ENCODE measurements at regions not wholly inside any gene's neighbourhood (a gene's known extent, or its start where the extent isn't known, plus 50 kb on each side); places are given as distances from the start of the nearest gene placed in this dataset.

GRCh38 chr1:56105397-56105796 is 474.0 kb downstream of the PLPP3 start:
- Histone ChIP-seq H3K9me3 (ENCODE audit: insufficient read depth, low read length) (peaks cover 14% of the 10 kb centered on the region), H3K4me3 (ENCODE audit: insufficient read length, low read depth) (no peak overlapping the region), H3K9ac (ENCODE audit: insufficient read length, low read depth) (no peak overlapping the region), H3K36me3 (ENCODE audit: insufficient read depth, insufficient read length, low read length) (no peaks in the 10 kb centered on the region), H3K27me3 (ENCODE audit: insufficient read depth, insufficient read length) (no peaks in the 10 kb centered on the region), H3K4me1 (ENCODE audit: insufficient read depth, insufficient read length) (no peaks in the 10 kb centered on the region)
- DNase-seq (ENCODE audit: low read depth, low spot score): no peak
- no peak for TF ChIP-seq YY1 (IDR thresholded peaks at IDR 0.05; ENCODE audit: insufficient read depth, insufficient read length)
- no peak for TF ChIP-seq ZNF274 (IDR thresholded peaks at IDR 0.05; ENCODE audit: low read depth, low read length)
- no peak for TF ChIP-seq SUZ12 (IDR thresholded peaks at IDR 0.05; ENCODE audit: extremely low read depth, insufficient read depth, insufficient read length)

DNA sequence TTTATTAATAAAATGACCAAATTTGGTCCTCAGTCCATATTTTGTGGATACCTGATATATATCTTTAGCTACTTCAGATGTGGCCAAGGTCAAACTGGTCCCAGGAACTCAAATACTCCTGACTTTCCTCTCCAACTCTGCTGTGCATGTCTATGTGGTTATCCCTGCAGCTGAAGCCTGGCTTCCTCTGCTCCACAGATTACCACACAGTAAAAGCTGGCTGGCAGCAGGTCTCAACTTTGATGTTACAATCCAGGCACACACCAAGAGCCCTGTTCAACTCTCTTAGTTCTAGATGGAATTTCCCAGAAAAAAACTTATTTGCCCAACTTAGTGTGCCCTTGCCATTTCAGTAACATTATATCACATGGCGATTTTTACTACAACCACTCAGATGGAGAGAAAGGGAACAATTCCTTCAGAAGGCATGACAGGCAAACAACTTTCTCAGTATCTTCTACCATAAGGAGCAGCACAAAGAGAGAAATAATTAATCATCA is 479.5 kb downstream of the PLPP3 start:
- Histone ChIP-seq H3K4me1 (ENCODE audit: insufficient read depth, insufficient read length) (no peaks in the 10 kb centered on the region), H3K27me3 (ENCODE audit: insufficient read depth, insufficient read length) (no peaks in the 10 kb centered on the region), H3K9me3 (ENCODE audit: insufficient read depth, low read length) (peaks cover 13% of the 10 kb centered on the region), H3K4me3 (ENCODE audit: insufficient read length, low read depth) (no peak overlapping the region), H3K36me3 (ENCODE audit: insufficient read depth, insufficient read length, low read length) (no peaks in the 10 kb centered on the region), H3K9ac (ENCODE audit: insufficient read length, low read depth) (no peak overlapping the region)
- DNase-seq (ENCODE audit: low read depth, low spot score): no peak
- TF ChIP-seq YY1 (IDR thresholded peaks at IDR 0.05; ENCODE audit: insufficient read depth, insufficient read length) (no peak), SUZ12 (IDR thresholded peaks at IDR 0.05; ENCODE audit: extremely low read depth, insufficient read depth, insufficient read length) (no peak), ZNF274 (IDR thresholded peaks at IDR 0.05; ENCODE audit: low read depth, low read length) (no peak)

DNA sequence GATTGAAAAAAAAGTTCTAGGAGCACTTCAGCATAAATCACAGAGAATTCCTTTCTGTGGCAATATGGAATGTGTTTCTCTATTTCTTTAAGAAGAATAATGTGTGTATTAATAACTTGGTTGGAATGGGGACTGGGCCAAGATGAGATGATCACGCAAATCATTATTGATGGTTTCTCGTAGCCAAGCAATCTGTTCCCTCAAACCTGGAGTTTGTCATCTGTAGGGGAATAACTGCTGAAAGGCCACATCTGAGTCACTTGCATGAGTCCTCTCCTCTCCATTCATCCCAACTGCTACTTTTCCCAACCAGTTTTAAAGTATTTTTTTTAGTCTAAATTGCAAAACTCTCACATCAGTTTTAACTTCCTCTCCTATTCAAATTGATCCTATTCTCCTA is 480.4 kb downstream of the PLPP3 start:
- TF ChIP-seq YY1 (IDR thresholded peaks at IDR 0.05; ENCODE audit: insufficient read depth, insufficient read length): no peak
- TF ChIP-seq SUZ12 (IDR thresholded peaks at IDR 0.05; ENCODE audit: extremely low read depth, insufficient read depth, insufficient read length): no peak
- TF ChIP-seq ZNF274 (IDR thresholded peaks at IDR 0.05; ENCODE audit: low read depth, low read length): no peak
- no peak for DNase-seq (ENCODE audit: low read depth, low spot score)

GRCh38 chr1:56097713-56098112 is 481.6 kb downstream of the PLPP3 start:
- no peak for TF ChIP-seq YY1 (IDR thresholded peaks at IDR 0.05; ENCODE audit: insufficient read depth, insufficient read length)
- no peak for TF ChIP-seq SUZ12 (IDR thresholded peaks at IDR 0.05; ENCODE audit: extremely low read depth, insufficient read depth, insufficient read length)
- TF ChIP-seq ZNF274 (IDR thresholded peaks at IDR 0.05; ENCODE audit: low read depth, low read length): no peak
- H3K9ac ChIP-seq (ENCODE audit: insufficient read length, low read depth): no peak overlapping the region
- no peaks in the 10 kb centered on the region for H3K4me1 ChIP-seq (ENCODE audit: insufficient read depth, insufficient read length)

More for the DNA sequence above, 480.4 kb downstream of the PLPP3 start:
- Histone ChIP-seq H3K4me3 (ENCODE audit: insufficient read length, low read depth) (no peak overlapping the region), H3K36me3 (ENCODE audit: insufficient read depth, insufficient read length, low read length) (no peaks in the 10 kb centered on the region), H3K4me1 (ENCODE audit: insufficient read depth, insufficient read length) (no peaks in the 10 kb centered on the region), H3K9me3 (ENCODE audit: insufficient read depth, low read length) (peaks cover 5% of the 10 kb centered on the region), H3K27me3 (ENCODE audit: insufficient read depth, insufficient read length) (no peaks in the 10 kb centered on the region), H3K9ac (ENCODE audit: insufficient read length, low read depth) (no peak overlapping the region)

GRCh38 chr1:56095696-56096665 is 483.4 kb downstream of the PLPP3 start:
- H3K4me1 ChIP-seq (ENCODE audit: insufficient read depth, insufficient read length): no peaks in the 10 kb centered on the region
- TF ChIP-seq ZNF274 (IDR thresholded peaks at IDR 0.05; ENCODE audit: low read depth, low read length): no peak
- no peak for TF ChIP-seq YY1 (IDR thresholded peaks at IDR 0.05; ENCODE audit: insufficient read depth, insufficient read length)
- no peak for TF ChIP-seq SUZ12 (IDR thresholded peaks at IDR 0.05; ENCODE audit: extremely low read depth, insufficient read depth, insufficient read length)
- no peaks in the 10 kb centered on the region for H3K9me3 ChIP-seq (ENCODE audit: insufficient read depth, low read length)
- no peaks in the 10 kb centered on the region for H3K27me3 ChIP-seq (ENCODE audit: insufficient read depth, insufficient read length)
- no peak overlapping the region for H3K4me3 ChIP-seq (ENCODE audit: insufficient read length, low read depth)
- no peak for DNase-seq (ENCODE audit: low read depth, low spot score)
- no peaks in the 10 kb centered on the region for H3K36me3 ChIP-seq (ENCODE audit: insufficient read depth, insufficient read length, low read length)
- no peak overlapping the region for H3K9ac ChIP-seq (ENCODE audit: insufficient read length, low read depth)

More at GRCh38 chr1:56097713-56098112, 481.6 kb downstream of the PLPP3 start:
- Histone ChIP-seq H3K36me3 (ENCODE audit: insufficient read depth, insufficient read length, low read length) (no peaks in the 10 kb centered on the region), H3K9me3 (ENCODE audit: insufficient read depth, low read length) (no peaks in the 10 kb centered on the region), H3K4me3 (ENCODE audit: insufficient read length, low read depth) (no peak overlapping the region), H3K27me3 (ENCODE audit: insufficient read depth, insufficient read length) (no peaks in the 10 kb centered on the region)
- DNase-seq (ENCODE audit: low read depth, low spot score): no peak

DNA sequence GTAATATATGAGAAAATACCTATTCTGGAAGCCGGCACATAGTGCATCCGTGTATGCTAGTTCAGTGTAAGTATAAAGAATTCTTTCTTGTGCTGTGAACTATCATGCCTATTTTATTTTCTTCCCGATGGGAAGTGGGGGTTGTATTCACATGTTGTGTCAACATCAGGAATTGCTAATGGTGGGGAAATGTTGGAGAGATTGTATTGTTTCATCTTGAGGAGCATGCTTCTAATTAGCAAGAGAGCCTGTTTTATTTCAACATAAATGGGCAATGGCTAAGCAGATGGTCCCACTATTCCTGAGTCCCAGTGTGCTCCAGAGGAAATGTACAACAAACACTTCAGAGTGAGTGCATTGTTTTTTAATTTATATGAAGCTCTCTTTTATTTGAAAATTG is 485.2 kb downstream of the PLPP3 start:
- TF ChIP-seq ZNF274 (IDR thresholded peaks at IDR 0.05; ENCODE audit: low read depth, low read length) (no peak), YY1 (IDR thresholded peaks at IDR 0.05; ENCODE audit: insufficient read depth, insufficient read length) (no peak), SUZ12 (IDR thresholded peaks at IDR 0.05; ENCODE audit: extremely low read depth, insufficient read depth, insufficient read length) (no peak)
- Histone ChIP-seq H3K9ac (ENCODE audit: insufficient read length, low read depth) (no peak overlapping the region), H3K4me1 (ENCODE audit: insufficient read depth, insufficient read length) (no peaks in the 10 kb centered on the region), H3K9me3 (ENCODE audit: insufficient read depth, low read length) (peaks cover 1% of the 10 kb centered on the region; the same call in 1 of the 2 replicates), H3K36me3 (ENCODE audit: insufficient read depth, insufficient read length, low read length) (no peaks in the 10 kb centered on the region), H3K4me3 (ENCODE audit: insufficient read length, low read depth) (no peak overlapping the region), H3K27me3 (ENCODE audit: insufficient read depth, insufficient read length) (no peaks in the 10 kb centered on the region)
- DNase-seq (ENCODE audit: low read depth, low spot score): no peak

Measured in NT2/D1 (cell line).